CD4-positive, alpha-beta T cell treated with Interleukin-17A for 1 hour (primary cell): ENCODE measurements at regions not wholly inside any gene's neighbourhood (a gene's known extent, or its start where the extent isn't known, plus 50 kb on each side); places are given as distances from the start of the nearest gene placed in this dataset.

Experiments used
- DNase-seq: peaks from one replicate; pipeline ENCODE4 v3.0.0-alpha.2; 2020

GRCh38 chr17:79164913-79165695 lies 90.5 kb downstream of the ENGASE start:
- no peak for DNase-seq

DNA sequence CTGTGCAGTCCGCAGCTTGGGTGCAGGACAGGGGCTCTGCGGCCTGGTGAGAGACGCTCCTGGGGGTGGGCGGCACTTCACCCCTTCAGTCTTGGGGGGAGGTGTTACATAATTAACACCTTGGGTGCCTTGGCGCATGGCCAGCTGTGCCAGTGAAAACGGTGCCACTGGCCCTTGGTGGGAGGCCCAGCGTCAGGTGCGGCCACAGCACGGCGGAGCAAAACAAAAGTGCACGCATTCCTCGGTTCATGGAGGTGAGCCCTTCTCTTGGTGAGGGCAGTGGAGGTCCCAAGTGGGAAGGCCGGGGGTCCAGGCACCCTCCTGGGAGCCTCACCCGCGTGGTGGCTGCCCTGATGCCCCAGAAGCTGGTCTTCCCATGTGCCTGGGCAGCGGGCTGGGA lies 89.8 kb downstream of the ENGASE start:
- DNase-seq = no peak

DNA sequence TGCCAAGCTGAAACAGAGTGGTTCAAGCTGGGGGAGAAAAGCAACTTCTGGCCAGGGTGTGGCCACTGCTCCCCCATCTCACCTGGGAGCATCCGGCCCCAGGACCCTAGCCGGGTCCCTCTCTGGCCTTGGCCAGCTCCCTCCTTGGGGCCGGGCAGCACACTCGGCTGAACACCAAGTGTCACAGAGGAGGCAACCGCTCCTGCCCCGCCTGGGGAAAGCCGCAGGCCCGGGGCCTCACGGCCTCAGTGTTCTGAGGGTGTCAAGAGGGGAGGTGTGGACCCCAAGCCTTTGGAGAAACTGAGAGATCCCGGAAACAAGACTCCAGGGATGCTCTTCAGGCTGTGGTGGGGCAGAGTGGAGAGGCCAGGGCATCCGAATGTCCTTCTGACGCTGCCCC lies 88.4 kb downstream of the ENGASE start:
- DNase-seq = no peak

GRCh38 chr17:79162012-79162963 lies 87.7 kb downstream of the ENGASE start:
- no peak for DNase-seq

- DNase-seq = peak; percentile 10
Observed at GRCh38 chr17:79160980-79161636, 86.5 kb downstream of the ENGASE start.

GRCh38 chr17:79159926-79160325 lies 85.3 kb downstream of the ENGASE start:
- no peak for DNase-seq

DNA sequence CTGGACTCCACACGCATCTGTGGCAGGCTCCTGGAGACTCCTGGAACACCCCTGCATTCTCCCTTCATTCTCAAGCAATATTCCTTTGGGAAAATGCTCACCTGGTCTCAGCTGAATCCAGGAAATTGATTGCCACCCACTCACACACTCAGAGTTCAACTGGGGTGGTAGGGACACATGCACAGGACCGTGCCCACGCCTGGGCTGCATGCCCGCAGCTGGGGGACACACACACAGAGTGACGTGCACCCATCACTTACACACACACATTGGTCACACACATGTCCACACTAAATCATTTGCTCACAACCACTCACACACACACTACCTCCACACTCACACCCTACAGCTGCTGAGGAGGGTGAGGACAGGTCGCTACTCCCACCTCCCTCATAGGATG lies 84.8 kb downstream of the ENGASE start:
- DNase-seq = no peak

DNA sequence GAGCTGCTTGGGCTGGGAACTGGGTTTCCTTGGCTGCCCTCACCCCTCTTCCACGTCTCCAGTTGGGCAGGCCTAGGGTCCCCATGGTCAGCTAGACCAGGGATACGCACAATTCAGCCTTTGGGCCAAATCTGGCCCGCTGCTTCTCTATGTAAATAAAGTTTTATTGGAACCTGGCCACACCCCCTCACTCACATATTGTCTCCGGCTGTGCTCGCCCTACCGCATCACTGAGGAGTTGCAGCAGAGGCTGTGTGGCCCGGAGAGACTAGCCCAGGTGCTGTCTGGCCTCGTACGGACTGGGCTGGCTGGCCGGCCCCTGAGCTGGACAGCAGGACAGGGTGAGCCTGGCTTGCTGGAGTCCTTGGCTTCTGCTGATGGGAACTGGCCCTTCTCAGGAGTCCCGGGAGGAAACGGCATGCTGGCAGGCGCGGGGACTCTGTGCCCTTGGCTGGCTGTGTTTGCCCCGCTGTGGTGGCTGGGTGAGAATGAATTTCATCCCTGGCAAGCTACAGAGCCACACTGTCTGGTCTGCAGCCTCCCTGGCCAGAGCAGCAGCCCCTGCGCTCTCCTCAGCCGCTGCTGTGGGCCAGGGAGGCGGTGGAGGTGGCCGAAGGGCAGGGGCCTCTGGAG lies 82.0 kb downstream of the ENGASE start:
- no peak for DNase-seq

GRCh38 chr17:79155701-79156100 lies 81.1 kb downstream of the ENGASE start:
- no peak for DNase-seq

DNA sequence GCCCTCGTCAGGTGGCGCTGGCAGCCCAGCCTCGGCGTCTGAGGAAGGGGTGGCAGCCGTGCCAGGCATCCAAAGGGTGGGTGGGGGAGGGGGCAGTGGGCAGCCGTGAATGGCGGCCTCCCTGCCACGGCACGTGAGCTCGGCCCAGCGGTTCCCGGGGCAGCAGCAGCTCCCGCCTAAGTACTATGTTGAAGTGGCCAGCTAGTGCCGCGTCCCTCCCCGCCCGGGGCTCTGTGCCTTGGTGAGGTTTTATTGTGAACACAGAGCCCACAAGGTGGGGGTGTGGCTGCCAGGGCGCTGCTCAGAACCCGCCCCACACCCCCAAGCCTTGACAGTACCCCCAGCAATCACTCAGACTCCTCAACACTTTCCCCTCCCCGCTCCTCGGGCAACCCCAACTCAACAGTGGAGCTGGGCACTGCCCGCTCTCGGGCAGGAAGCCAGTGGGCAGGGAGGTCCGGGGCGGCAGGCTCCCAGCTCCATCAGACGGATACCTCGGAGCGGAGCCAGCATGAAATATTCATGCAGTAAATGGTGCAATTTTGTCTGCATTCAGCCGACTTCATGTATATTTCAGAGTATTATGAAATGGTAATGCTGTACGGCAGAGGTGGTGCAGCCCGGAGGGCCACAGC lies 80.4 kb downstream of the ENGASE start:
- no peak for DNase-seq

- DNase-seq = no peak
Observed at GRCh38 chr17:79154446-79154845, 79.8 kb downstream of the ENGASE start.

DNA sequence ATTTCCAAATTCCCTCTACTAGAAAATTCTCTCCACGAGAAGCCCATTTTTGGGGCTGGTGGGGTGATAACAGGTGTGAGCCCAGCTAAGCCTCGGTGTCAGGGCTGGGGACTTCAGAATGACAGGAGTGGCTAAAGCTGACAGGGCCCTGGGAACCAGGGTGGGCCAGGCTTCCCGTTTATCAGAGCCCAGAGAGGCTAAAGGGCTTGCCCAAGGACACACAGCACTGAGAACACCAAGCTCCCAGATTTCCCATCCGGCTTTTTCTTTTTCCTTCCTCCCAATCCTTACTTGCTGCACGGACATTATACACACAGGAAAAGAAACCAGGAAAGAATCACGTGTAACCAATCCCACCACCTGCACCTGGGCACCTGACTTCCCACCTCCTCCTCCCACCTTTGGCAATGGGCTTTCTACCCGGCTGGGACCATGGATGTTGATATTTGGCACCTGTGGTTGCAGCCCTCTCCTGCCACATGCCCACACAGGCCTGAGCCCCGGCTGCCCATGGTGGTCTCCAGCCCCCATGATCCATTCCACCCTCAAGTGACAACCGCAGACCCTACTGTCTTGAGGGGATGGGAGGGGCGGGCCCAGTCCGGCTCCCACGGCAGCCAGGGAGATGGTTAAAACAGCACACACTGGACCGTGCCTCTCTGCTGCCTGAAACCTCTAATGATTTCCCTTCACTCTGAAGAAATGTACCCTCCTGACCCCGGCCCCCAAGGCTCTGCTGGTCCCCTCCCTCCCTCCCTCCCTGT lies 78.9 kb downstream of the ENGASE start:
- no peak for DNase-seq

DNA sequence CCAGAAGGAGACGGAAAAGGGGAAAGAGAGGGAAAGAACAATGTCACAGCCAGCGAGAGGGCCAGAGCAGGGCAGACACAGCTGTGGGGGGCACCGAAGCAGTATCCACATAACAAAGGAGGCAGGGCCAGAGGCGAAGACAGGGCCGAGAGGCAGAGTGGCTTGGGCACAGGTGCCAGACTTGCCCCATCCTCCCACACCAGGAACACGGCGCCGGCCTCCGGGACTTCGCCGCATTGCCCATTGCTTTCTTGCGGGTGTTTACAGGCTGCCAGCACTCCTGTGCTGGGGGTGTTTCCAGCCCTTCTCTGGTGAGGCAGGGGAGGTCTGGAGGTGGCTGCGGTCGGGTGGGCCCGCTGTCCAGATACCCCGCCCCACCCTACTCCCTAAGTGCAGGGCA lies 78.0 kb downstream of the ENGASE start:
- DNase-seq = no peak

DNA sequence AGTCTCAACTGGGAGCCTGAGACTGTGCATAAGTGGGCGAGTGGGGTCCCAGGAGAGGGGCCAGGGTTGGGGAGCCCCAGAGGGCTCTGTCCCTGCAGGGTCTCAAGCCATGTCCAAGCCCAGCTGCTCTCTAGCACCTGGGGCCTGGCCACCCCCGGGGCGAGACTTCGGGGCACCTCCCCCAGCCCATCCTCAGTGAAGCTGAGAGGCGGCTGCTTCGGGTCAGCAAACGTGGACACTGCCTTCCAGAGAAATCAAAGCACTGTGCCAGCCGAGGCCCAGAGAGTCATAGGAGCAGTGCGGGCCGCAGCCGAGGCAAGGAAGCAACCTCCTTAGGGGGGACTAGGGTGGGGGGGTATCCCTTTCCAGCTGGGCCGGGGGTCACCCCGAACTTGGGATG lies 77.5 kb downstream of the ENGASE start:
- DNase-seq = no peak

DNA sequence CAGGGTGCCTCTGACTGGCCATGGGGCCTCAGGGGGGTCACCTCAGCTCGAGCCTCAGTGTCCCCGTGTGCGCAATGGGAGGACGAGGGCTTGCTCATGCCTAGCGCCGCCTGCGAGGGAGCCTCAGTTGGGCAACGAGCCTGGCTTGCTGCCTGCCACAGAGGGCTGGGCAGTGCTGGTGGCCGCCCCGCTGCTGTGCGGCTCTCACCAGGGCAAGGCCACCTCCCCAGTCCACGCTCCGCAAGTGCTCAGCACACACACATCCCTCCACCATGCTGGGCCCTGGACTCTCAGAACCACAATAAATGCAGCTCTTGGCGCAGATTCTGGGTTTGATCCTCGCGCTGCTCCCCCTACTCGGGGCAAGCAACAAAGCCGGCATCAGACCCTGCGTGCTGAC lies 76.2 kb downstream of the ENGASE start:
- DNase-seq = no peak

DNA sequence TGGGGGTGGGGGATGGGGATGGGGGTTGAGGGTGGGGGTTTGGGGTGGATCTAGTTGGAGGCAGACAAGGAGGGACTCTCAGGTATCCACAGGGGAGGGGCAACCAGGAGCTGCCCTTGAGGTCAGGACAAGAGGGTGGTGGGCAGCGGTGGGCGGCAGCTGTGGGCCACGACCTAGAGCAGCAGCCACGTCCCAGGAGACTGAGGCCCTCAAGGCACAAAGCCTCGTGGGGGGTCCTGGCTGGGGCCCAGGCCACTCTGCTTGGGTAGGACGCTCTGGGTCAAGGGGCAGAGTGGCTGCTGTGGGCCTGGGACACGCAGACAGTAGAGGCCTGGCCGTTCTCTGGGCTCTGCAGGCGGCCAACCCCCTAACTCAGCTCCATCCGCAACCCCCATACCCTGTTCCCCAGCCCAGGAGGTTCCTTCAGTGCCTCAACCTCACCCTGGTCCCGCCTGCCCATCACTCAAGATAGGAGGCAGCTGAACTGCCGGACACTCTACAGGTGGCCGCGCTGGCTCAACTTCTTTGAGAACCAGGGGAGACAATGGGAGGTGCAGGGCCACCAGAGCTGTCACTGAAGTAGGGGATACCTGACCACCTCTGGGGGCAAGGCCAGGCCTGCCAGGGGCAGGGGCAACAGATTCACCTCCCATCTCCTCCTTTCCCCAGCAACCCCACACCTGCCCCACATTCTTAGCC lies 75.6 kb downstream of the ENGASE start:
- no peak for DNase-seq

DNA sequence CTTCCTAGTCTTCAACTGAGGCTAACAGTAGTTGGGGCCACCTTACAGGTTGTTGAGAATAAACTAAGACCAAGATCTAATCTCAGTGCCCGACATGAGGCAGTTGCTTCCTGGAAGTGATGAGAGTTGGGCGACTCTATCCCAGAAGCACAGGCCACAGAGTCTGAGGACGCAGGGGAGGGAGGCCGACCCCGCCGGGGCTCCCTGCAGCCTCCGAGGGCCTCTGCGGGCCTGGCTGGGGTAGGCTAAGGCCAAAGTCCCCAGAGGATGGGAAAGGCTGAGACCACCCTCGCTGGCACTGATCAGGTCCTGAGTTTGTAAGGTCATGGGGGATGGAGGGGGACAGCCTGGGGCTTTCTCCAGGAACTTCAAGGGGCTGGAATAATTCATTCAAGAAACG lies 74.0 kb downstream of the ENGASE start:
- no peak for DNase-seq

DNA sequence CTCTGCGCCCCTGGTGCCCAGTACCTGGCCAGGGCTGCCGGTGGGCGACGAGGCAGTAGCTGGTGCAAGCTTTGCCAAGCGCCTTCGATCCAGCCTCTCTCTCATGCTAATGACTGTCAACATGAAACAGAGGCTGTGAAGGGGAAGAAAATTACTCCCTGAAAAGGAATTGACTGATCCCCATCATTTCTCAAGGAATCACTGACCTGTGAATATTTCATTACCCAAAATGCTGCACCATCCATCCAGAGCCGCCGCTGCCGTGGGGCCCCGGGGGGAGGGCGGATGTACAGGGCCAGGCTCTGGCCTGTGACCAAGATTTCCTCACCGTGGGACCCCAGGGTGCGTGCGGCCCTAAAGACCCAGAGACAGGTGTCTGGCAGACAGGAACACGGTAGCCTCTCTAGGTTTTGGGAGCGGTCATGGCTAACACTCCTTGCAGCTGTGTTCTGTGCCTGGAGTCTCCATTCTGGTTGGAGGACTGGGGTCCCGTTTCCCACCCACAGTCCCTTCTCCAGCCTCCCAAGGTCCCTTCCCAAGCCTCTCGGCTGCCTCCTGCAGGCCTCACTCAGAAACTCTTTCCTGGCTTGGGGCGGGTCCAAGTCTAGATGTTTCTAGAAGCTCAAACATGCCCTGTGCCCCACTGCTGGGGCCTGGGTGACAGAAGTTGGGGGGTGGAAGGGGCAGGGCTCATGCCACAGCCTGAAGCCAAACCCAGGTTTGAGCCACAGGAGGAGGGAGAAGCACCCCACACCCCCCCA lies 73.3 kb downstream of the ENGASE start:
- DNase-seq = no peak

DNA sequence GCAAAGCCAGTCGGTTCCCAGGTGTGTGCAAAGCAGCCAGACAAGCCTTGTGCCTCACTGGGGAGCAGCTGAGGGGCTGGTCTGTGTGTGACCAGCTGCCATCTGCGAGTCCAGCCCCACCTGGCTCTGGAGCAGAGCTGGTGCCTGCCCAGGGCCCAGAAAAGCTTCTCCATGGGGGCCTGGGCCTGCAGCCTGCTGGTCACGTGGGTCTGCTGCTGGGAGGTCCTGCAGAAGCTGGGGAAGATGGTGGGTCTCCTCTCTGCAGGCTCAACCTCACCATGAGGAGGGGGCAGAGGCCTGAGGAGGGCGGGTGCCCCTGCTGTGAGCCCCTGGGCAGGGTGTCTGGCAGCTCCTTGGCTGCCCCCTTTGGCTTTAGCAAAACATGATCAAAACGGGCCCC lies 71.9 kb downstream of the ENGASE start:
- no peak for DNase-seq

- DNase-seq = no peak
Observed at GRCh38 chr17:79145548-79145947, 70.9 kb downstream of the ENGASE start.
